Progenitor cell of endocrine pancreas (in vitro differentiated cells): ENCODE measurements at regions not wholly inside any gene's neighbourhood (a gene's known extent, or its start where the extent isn't known, plus 50 kb on each side); places are given as distances from the start of the nearest gene placed in this dataset.

Experiments
- DNase-seq: peaks from one replicate; pipeline ENCODE4 v3.0.0; 2021; ENCODE audit warnings: low spot score; ENCODE audit not compliant: unreplicated experiment
- H3K27ac Mint-ChIP-seq: 2 replicates; pipeline ENCODE4 v1.8.0; 2021; ENCODE audit warnings: mild to moderate bottlenecking, moderate library complexity, mixed read lengths
- H3K27me3 Mint-ChIP-seq: 2 replicates; pipeline ENCODE4 v1.8.0; 2021; ENCODE audit warnings: mixed read lengths
- H3K36me3 Mint-ChIP-seq: 2 replicates; pipeline ENCODE4 v1.8.0; 2022; ENCODE audit warnings: mixed read lengths; ENCODE audit not compliant: insufficient read depth
- H3K4me1 Mint-ChIP-seq: 2 replicates; pipeline ENCODE4 v1.8.0; 2021; ENCODE audit warnings: low read depth, mixed read lengths
- H3K4me3 Mint-ChIP-seq: 2 replicates; pipeline ENCODE4 v1.8.0; 2021; ENCODE audit warnings: low read depth, mild to moderate bottlenecking, moderate library complexity, mixed read lengths
- H3K9me3 Mint-ChIP-seq: 2 replicates; pipeline ENCODE4 v1.8.0; 2021; ENCODE audit warnings: low read depth, mixed read lengths
- CTCF ChIP-seq: fragments of 200-600 bp; sonication (generic); IDR thresholded peaks from one replicate; pipeline ENCODE4 v1.5.0; 2021; ENCODE audit warnings: antibody characterized with exemption, mild to moderate bottlenecking; ENCODE audit not compliant: unreplicated experiment

GRCh38 chr5:156170351-156170961, 156.5 kb upstream of the SGCD start:
- H3K9me3 Mint-ChIP-seq = no peaks in the 10 kb centered on the region
- no peak for DNase-seq
- H3K4me3 Mint-ChIP-seq = no peak overlapping the region
- H3K36me3 Mint-ChIP-seq = no peaks in the 10 kb centered on the region
- H3K4me1 Mint-ChIP-seq = peaks cover 1% of the 10 kb centered on the region
- H3K27ac Mint-ChIP-seq = no peak overlapping the region
- H3K27me3 Mint-ChIP-seq = no peaks in the 10 kb centered on the region
- TF ChIP-seq CTCF = no peak

GRCh38 chr5:156174225-156174624, 152.7 kb upstream of the SGCD start:
- no peak for DNase-seq
- Mint-ChIP-seq H3K27me3 (no peaks in the 10 kb centered on the region), H3K9me3 (no peaks in the 10 kb centered on the region), H3K4me1 (no peaks in the 10 kb centered on the region), H3K27ac (no peak overlapping the region), H3K36me3 (no peaks in the 10 kb centered on the region), H3K4me3 (no peak overlapping the region)
- no peak for TF ChIP-seq CTCF

GRCh38 chr5:156178117-156178516, 148.8 kb upstream of the SGCD start:
- no peaks in the 10 kb centered on the region for H3K27me3 Mint-ChIP-seq
- H3K9me3 Mint-ChIP-seq = peaks cover 14% of the 10 kb centered on the region
- H3K27ac Mint-ChIP-seq = no peak overlapping the region
- no peak for DNase-seq
- H3K4me1 Mint-ChIP-seq = no peaks in the 10 kb centered on the region
- no peak for TF ChIP-seq CTCF
- no peak overlapping the region for H3K4me3 Mint-ChIP-seq
- H3K36me3 Mint-ChIP-seq = no peaks in the 10 kb centered on the region

- peaks cover 14% of the 10 kb centered on the region for H3K9me3 Mint-ChIP-seq
- H3K27me3 Mint-ChIP-seq = no peaks in the 10 kb centered on the region
- TF ChIP-seq CTCF = no peak
- no peaks in the 10 kb centered on the region for H3K4me1 Mint-ChIP-seq
- H3K27ac Mint-ChIP-seq = no peak overlapping the region
- H3K36me3 Mint-ChIP-seq = no peaks in the 10 kb centered on the region
- DNase-seq = no peak
- no peak overlapping the region for H3K4me3 Mint-ChIP-seq
Observed at GRCh38 chr5:156181656-156182055, 145.3 kb upstream of the SGCD start.

- Mint-ChIP-seq H3K36me3 (no peaks in the 10 kb centered on the region), H3K27ac (no peak overlapping the region)
Observed at GRCh38 chr5:156182174-156182967, 144.6 kb upstream of the SGCD start.

More at GRCh38 chr5:156182174-156182967, 144.6 kb upstream of the SGCD start:
- TF ChIP-seq CTCF = no peak
- DNase-seq = no peak
- Mint-ChIP-seq H3K27me3 (no peaks in the 10 kb centered on the region), H3K4me3 (no peak overlapping the region), H3K4me1 (no peaks in the 10 kb centered on the region), H3K9me3 (peaks cover 14% of the 10 kb centered on the region)
